IMR-90 (cell line): ENCODE measurements at regions not wholly inside any gene's neighbourhood (a gene's known extent, or its start where the extent isn't known, plus 50 kb on each side); places are given as distances from the start of the nearest gene placed in this dataset.

Experiments
- ATAC-seq: fragments of 200-7000 bp; cut with Tn5 transposase; 2 replicates; pipeline ENCODE4 v1.9.1; 2020; ENCODE audit warnings: low read depth, mild to moderate bottlenecking, moderate library complexity
- BruUV-seq: library from RNA; stranded (reverse); fragments of 400-500 nt; replicated peaks from 2 replicates; lab custom pipeline; 2021; lab: Mats Ljungman, UMichigan
- CTCF ChIA-PET: fragments of 300-600 bp; formaldehyde crosslinking; extraction: SDS; loops from one replicate; lab custom pipeline; 2021; ENCODE audit warnings: antibody characterized with exemption; lab: Yijun Ruan, JAX
- POLR2A ChIA-PET: fragments of 300-600 bp; sonication (Branson Sonifier 250); formaldehyde crosslinking; loops from one replicate; lab custom pipeline; 2022; ENCODE audit warnings: antibody characterized with exemption; ENCODE audit not compliant: unreplicated experiment; lab: Charles Lee
- DNase-seq: peaks from one replicate; pipeline ENCODE4 v3.0.0; 2013
- H2AFZ ChIP-seq: replicated peaks from 2 replicates; pipeline ENCODE3; 2013; ENCODE audit warnings: low read length, mild to moderate bottlenecking; ENCODE audit not compliant: poor library complexity
- H2AK5ac ChIP-seq: 2 replicates; pipeline ENCODE4 v1.6.1; 2013; ENCODE audit warnings: low read depth, low read length, inconsistent platforms
- H2AK9ac ChIP-seq: replicated peaks from 2 replicates; pipeline ENCODE3; 2013; ENCODE audit warnings: mild to moderate bottlenecking, low read depth, low read length, moderate library complexity; ENCODE audit not compliant: poor library complexity
- H2BK120ac ChIP-seq: 2 replicates; pipeline ENCODE4 v1.6.1; 2013; ENCODE audit warnings: low read depth, low read length, inconsistent platforms
- H2BK15ac ChIP-seq: 3 replicates; pipeline ENCODE4 v1.6.1; 2013; ENCODE audit warnings: low read depth, low read length, inconsistent platforms
- H2BK20ac ChIP-seq: 2 replicates; pipeline ENCODE4 v1.6.1; 2013; ENCODE audit warnings: low read depth, mild to moderate bottlenecking, inconsistent platforms, low read length, moderate library complexity
- H2BK5ac ChIP-seq: 2 replicates; pipeline ENCODE4 v1.6.1; 2013; ENCODE audit warnings: mild to moderate bottlenecking, low read depth, low read length, inconsistent platforms; ENCODE audit not compliant: poor library complexity, severe bottlenecking
- H3K14ac ChIP-seq: replicated peaks from 2 replicates; pipeline ENCODE4 v1.6.1; 2013; ENCODE audit warnings: low read depth, low read length, inconsistent platforms
- H3K18ac ChIP-seq: 2 replicates; pipeline ENCODE4 v1.6.1; 2013; ENCODE audit warnings: low read depth, low read length, control low read depth
- H3K23ac ChIP-seq: 2 replicates; pipeline ENCODE4 v1.6.1; 2013; ENCODE audit warnings: low read depth, low read length, inconsistent platforms
- H3K27ac ChIP-seq: 2 replicates; pipeline ENCODE4 v1.5.1; 2013; ENCODE audit warnings: mild to moderate bottlenecking, control low read depth, low read length; ENCODE audit not compliant: insufficient read depth
- H3K27me3 ChIP-seq: 2 replicates; pipeline ENCODE4 v1.6.1; 2013; ENCODE audit warnings: low read length; ENCODE audit not compliant: control insufficient read depth, insufficient read depth
- H3K36me3 ChIP-seq: 2 replicates; pipeline ENCODE4 v1.6.1; 2013; ENCODE audit warnings: low read length, mixed read lengths; ENCODE audit not compliant: control insufficient read depth, insufficient read depth
- H3K4ac ChIP-seq: 2 replicates; pipeline ENCODE4 v1.6.1; 2013; ENCODE audit warnings: low read depth, low read length, inconsistent platforms
- H3K4me1 ChIP-seq: 2 replicates; pipeline ENCODE4 v1.6.1; 2013; ENCODE audit warnings: low read length, mixed read lengths; ENCODE audit not compliant: control insufficient read depth, insufficient read depth
- H3K4me2 ChIP-seq: 2 replicates; pipeline ENCODE4 v1.6.1; 2013; ENCODE audit warnings: low read depth, mild to moderate bottlenecking, control low read depth, low read length, moderate library complexity
- H3K4me3 ChIP-seq: 2 replicates; pipeline ENCODE4 v1.5.1; 2013; ENCODE audit warnings: low read depth, mild to moderate bottlenecking, control low read depth, low read length, moderate library complexity; ENCODE audit not compliant: insufficient read depth
- H3K56ac ChIP-seq: 2 replicates; pipeline ENCODE4 v1.6.1; 2013; ENCODE audit warnings: low read length, inconsistent platforms; ENCODE audit not compliant: insufficient read depth; ENCODE audit errors: extremely low read depth
- H3K79me1 ChIP-seq, 2 experiments: 2 replicates each; pipeline ENCODE4 v1.6.1; 2013; ENCODE audit warnings: low read length in 2 of 2, inconsistent platforms in 1 of 2, low read depth in 1 of 2
- H3K9ac ChIP-seq: 2 replicates; pipeline ENCODE4 v1.6.1; 2013; ENCODE audit warnings: low read depth, low read length, control low read depth
- H3K9me1 ChIP-seq: 2 replicates; pipeline ENCODE4 v1.6.1; 2013; ENCODE audit warnings: low read length, inconsistent platforms; ENCODE audit not compliant: insufficient read depth
- H3K9me3 ChIP-seq: 2 replicates; pipeline ENCODE4 v1.6.1; 2013; ENCODE audit warnings: low read length; ENCODE audit not compliant: control insufficient read depth, insufficient read depth
- H4K20me1 ChIP-seq: 2 replicates; pipeline ENCODE4 v1.6.1; 2013; ENCODE audit warnings: low read length, inconsistent platforms; ENCODE audit not compliant: insufficient read depth
- H4K5ac ChIP-seq: 2 replicates; pipeline ENCODE4 v1.6.1; 2013; ENCODE audit warnings: mild to moderate bottlenecking, low read depth, low read length, control low read depth
- H4K8ac ChIP-seq, 2 experiments: 2 replicates each; pipeline ENCODE4 v1.6.1; 2013; ENCODE audit warnings: low read depth in 2 of 2, low read length in 2 of 2, control low read depth in 1 of 2, inconsistent platforms in 1 of 2
- H4K91ac ChIP-seq: 2 replicates; pipeline ENCODE4 v1.6.1; 2013; ENCODE audit warnings: low read depth, low read length, inconsistent platforms; ENCODE audit not compliant: insufficient read depth
- BHLHE40 ChIP-seq: fragments of 150-350 bp; IDR thresholded peaks from 2 replicates; pipeline ENCODE4 v1.6.1; 2016; ENCODE audit warnings: mild to moderate bottlenecking, low read depth, low read length
- CEBPB ChIP-seq: IDR thresholded peaks from 2 replicates; pipeline ENCODE4 v1.6.1; 2012; ENCODE audit warnings: low read depth, low read length, improper control_type of control experiment
- CHD1 ChIP-seq: IDR thresholded peaks from 2 replicates; pipeline ENCODE4 v1.6.1; 2012; ENCODE audit warnings: low read depth, low read length, improper control_type of control experiment
- CTCF ChIP-seq: conservative IDR thresholded peaks from 2 replicates; pipeline ENCODE4 v1.5.1; 2012; ENCODE audit warnings: mild to moderate bottlenecking, low read depth, low read length, improper control_type of control experiment
- ELK1 ChIP-seq: fragments of 150-350 bp; IDR thresholded peaks from 2 replicates; pipeline ENCODE4 v1.6.1; 2016; ENCODE audit warnings: low read depth, mild to moderate bottlenecking, low read length, moderate library complexity, borderline replicate concordance
- FOS ChIP-seq: fragments of 150-350 bp; IDR thresholded peaks from 2 replicates; pipeline ENCODE4 v1.6.1; 2016; ENCODE audit warnings: low read depth, low read length
- MAFK ChIP-seq: IDR thresholded peaks from 2 replicates; pipeline ENCODE4 v1.6.1; 2012; ENCODE audit warnings: low read depth, low read length, improper control_type of control experiment
- MAZ ChIP-seq: IDR thresholded peaks from 2 replicates; pipeline ENCODE4 v1.6.1; 2012; ENCODE audit warnings: low read depth, mild to moderate bottlenecking, low read length, improper control_type of control experiment, moderate library complexity, borderline replicate concordance
- MXI1 ChIP-seq: IDR thresholded peaks from 2 replicates; pipeline ENCODE4 v1.6.1; 2012; ENCODE audit warnings: low read depth, mild to moderate bottlenecking, low read length, moderate library complexity, borderline replicate concordance
- NFE2L2 ChIP-seq: fragments of 150-350 bp; IDR thresholded peaks from 2 replicates; pipeline ENCODE4 v1.6.1; 2016; ENCODE audit warnings: low read depth, mild to moderate bottlenecking, low read length
- POLR2A ChIP-seq: IDR thresholded peaks from 2 replicates; pipeline ENCODE4 v1.6.1; 2012; ENCODE audit warnings: mild to moderate bottlenecking, low read depth, low read length
- RAD21 ChIP-seq: IDR thresholded peaks from 2 replicates; pipeline ENCODE4 v1.6.1; 2012; ENCODE audit warnings: low read length, improper control_type of control experiment
- RCOR1 ChIP-seq: IDR thresholded peaks from 2 replicates; pipeline ENCODE4 v1.6.1; 2012; ENCODE audit warnings: mild to moderate bottlenecking, low read length, improper control_type of control experiment; ENCODE audit not compliant: insufficient replicate concordance
- RFX5 ChIP-seq: IDR thresholded peaks from 2 replicates; pipeline ENCODE4 v1.8.0; 2012; ENCODE audit warnings: low read depth, mild to moderate bottlenecking, low read length, moderate library complexity
- SMC3 ChIP-seq: fragments of 150-350 bp; IDR thresholded peaks from 2 replicates; pipeline ENCODE4 v1.6.1; 2016; ENCODE audit warnings: low read depth, mild to moderate bottlenecking, antibody characterized with exemption, low read length, moderate library complexity
- USF2 ChIP-seq: fragments of 150-350 bp; IDR thresholded peaks from 2 replicates; pipeline ENCODE4 v1.6.1; 2017; ENCODE audit warnings: mild to moderate bottlenecking, antibody characterized with exemption, low read length, low read depth
- WGBS, 2 experiments: methylation state at CpG; one replicate each; pipeline versions ENCODE4 v1.1.5 to v1.1.7; 2013; ENCODE audit warnings: missing lambda C conversion rate in 2 of 2; ENCODE audit not compliant: insufficient read length in 1 of 2; ENCODE audit errors: extremely low coverage in 2 of 2; 5-methylcytosine and 5-hydroxymethylcytosine counted together
- dilution Hi-C: fragments of 300-500 bp; cut with HindIII; formaldehyde crosslinking; loops from one replicate; pipeline ENCODE4 v1.14.3; 2018; ENCODE audit warnings: low sequenced_read_pairs; ENCODE audit not compliant: unreplicated experiment
- in situ Hi-C: fragments of 300-500 bp; cut with MboI; formaldehyde crosslinking; loops from 3 replicates; pipeline ENCODE4 v1.14.3; 2019; ENCODE audit warnings: low sequenced_read_pairs, inconsistent platforms, mixed read lengths
- intact Hi-C: fragments of 100-400 bp; cut with micrococcal nuclease; formaldehyde crosslinking; loops from 2 replicates; pipeline ENCODE4 v1.10.0; 2022

- Histone ChIP-seq H3K27ac (no peak overlapping the region), H2AK9ac (no peak overlapping the region), H2AFZ (no peak overlapping the region), H3K18ac (no peak overlapping the region), H3K14ac (no peak overlapping the region), H3K4me1 (no peaks in the 10 kb centered on the region), H3K23ac (no peak overlapping the region), H3K4ac (no peak overlapping the region), H3K27me3 (no peaks in the 10 kb centered on the region), H4K91ac (no peak overlapping the region), H3K36me3 (no peaks in the 10 kb centered on the region), H3K79me1 (no peaks in the 10 kb centered on the region), H2BK120ac (no peak overlapping the region), H4K8ac (no peak overlapping the region), H4K5ac (no peak overlapping the region), H3K56ac (no peak overlapping the region), H4K20me1 (no peaks in the 10 kb centered on the region), H3K9me1 (no peaks in the 10 kb centered on the region), H3K9ac (no peak overlapping the region), H2AK5ac (no peak overlapping the region), H3K9me3 (no peaks in the 10 kb centered on the region), H3K4me3 (no peak overlapping the region), H2BK20ac (no peak overlapping the region), H2BK5ac (no peak overlapping the region), H3K4me2 (no peak overlapping the region), H2BK15ac (no peak overlapping the region)
- no peak for TF ChIP-seq CTCF
- no peak for TF ChIP-seq CEBPB
- no peak for TF ChIP-seq CHD1
- no peak for TF ChIP-seq POLR2A
- TF ChIP-seq ELK1, result no peak
- no peak for TF ChIP-seq MAFK
- no peak for TF ChIP-seq RFX5
- no peak for TF ChIP-seq MXI1
- TF ChIP-seq RAD21, result no peak
- no peak for TF ChIP-seq BHLHE40
- TF ChIP-seq NFE2L2, result no peak
- no peak for TF ChIP-seq MAZ
- TF ChIP-seq FOS, result no peak
- TF ChIP-seq RCOR1, result no peak
- no peak for TF ChIP-seq USF2
- TF ChIP-seq SMC3, result no peak
- WGBS, 2 experiments, result no CpG with 5 or more reads among the region's 2 CpGs
- ChIA-PET CTCF (no interaction called here), POLR2A (no interaction called here)
- intact Hi-C loops (no loop called here), in situ Hi-C loops (no loop called here), dilution Hi-C loops (no loop called here)
- BruUV-seq, result no TSS peak
- DNase-seq (no peak), ATAC-seq (no peak)
Measured at GRCh38 chr5:42241636-42242035, 181.6 kb upstream of the GHR start.
